T-helper 1 cell (primary cell): ENCODE measurements at regions not wholly inside any gene's neighbourhood (a gene's known extent, or its start where the extent isn't known, plus 50 kb on each side); places are given as distances from the start of the nearest gene placed in this dataset.
"Not testable (repeated sequence)": the region's sequence is repeated elsewhere in the genome, so short reads cannot be mapped to it uniquely, and the experiment has no call there.

ENCODE experiments used
- DNase-seq, 5 donors: peaks; one replicate each; pipeline ENCODE4 v3.0.0-alpha.2; 2012 to 2020

DNA sequence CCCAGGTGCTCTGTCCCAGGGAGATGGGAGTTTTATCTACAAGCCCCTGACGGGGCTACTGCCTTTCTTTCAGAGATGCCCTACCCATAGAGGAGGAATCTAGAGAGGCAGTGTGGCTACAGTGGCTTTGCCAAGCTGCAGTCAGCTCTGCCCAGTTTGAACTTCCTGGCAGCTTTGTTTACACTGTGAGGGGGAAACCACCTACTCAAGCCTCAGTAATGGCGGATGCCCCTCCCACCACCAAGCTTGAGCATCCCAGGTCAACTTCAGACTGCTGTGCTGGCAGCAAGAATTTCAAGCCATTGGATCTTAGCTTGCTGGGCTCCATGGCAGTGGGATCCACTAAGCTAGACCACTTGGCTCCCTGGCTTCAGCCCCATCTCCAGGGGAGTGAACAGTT is 53.1 kb upstream of the TMEM252 start:
- DNase-seq = not testable (repeated sequence)

DNA sequence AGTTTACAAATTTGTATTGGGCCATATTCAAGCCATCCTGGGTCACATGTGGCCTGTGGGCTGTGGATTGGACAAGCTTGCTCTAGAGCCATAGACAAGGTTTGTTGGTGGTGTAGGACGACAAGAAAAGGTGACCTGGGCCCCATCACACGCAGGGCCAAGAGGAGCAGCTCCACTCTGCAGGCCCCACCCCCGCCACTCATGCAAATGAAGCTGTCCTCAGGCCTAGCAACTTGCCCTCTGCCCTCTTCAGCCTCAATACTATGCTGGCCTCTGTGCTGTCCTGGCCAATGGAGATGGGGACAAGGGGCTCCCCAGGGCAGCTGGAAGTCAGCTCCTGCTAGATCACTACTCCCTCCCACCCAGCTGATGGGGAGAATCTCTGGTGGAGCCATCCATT is 55.2 kb upstream of the TMEM252 start:
- DNase-seq = no peak

DNA sequence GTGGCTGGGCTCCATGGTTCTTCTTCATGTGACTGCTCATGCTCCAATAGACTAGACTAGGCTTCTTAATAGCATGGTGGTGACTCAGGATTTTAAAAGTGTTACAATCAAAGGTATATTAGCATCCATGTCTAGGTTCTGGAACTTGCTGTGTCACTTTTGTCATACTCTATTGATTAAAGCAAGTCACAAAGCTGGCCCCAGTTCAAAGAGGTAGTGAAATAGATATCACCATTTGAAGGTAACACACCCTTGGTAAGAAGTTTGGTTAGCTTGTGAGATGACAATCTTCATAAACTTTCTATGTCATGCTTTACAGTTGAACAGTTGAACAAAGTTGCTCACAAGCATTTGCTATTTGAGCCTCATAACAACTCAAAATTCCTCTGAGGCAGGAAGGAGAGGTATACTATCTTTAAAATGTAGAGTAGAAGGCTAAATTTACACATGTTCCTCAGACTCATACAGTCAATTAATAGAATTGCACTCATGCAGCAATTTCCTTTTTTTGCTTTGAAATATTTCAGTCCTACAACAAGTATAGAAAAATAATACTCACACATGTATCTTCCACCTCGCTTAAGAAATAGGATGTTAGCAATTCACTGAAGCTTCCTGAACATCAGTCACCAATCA is 56.8 kb upstream of the TMEM252 start:
- DNase-seq = no peak

DNA sequence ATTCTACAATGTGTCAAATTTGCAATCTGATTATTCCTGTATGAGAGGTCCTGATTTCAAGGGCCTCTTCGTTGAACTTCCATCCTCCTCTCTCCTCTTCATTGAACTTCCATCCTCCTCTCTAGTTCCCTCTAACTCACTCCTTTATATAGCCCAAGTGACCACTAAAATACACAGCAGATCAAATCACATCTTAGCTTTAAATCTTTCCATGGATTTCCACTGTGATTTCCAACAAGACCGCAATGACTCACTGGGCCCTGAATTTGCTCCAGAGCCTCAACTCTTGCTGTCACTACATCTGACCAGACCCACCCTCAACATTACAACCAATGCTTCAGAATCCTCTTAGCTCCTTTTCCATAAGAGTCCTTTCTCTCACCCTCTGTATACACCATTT is 59.1 kb upstream of the TMEM252 start:
- no peak for DNase-seq

DNA sequence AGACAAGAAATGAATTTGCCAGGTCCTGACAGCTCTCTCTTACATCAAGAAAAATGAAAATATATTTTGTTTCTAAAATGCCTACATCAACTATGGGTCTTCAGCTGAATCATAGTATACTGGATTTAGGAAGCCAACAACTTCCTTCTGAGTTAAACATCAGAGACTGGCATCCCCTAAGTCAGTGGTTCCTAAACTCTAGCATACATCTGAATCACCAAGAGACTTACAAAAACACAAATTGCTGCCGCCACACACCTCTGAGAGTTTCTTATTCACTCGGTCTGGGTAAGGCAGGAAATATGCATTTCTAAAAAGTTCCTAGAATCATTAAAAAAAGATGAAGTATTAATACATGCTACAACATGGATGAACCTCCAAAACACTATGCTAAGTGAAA is 60.4 kb upstream of the TMEM252 start:
- DNase-seq = no peak

DNA sequence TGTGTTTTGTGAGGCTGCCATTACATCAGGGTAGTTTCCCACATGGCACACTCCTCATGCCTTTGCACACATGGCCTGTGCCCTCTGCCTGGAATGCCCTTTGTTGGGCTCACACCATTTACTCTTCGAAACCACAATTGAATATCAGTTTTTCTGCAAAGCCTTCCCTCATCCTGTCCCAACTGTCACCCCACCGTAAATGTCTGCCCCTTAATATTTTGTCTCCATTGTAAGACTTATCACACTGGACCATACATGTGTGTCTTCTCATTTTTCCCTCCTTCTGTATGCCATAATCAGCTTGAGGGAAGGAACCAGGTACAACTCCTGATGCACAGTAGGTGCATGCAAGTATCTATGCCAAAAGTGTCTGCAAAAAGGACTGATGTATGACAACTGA is 62.7 kb upstream of the TMEM252 start:
- no peak for DNase-seq

DNA sequence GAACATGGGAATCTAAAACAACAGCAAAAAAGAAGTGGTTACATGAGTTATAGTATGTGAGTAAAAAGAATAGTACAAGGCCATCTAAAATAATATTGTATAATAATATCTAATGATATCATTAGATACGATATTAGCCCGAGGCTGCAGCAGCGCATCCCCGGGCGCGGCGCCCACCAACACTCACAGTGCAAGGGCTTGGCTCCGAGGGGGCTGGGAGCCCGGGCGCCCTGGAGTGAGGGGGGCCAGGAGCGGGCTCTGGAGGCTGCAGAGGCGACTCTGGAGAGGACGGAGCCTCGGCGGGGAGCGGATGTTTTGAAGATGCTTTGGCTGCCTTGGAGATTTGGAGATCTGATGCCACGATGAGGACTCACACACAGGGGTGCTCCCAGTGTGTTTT is 68.1 kb upstream of the TMEM252 start:
- DNase-seq = no peak

DNA sequence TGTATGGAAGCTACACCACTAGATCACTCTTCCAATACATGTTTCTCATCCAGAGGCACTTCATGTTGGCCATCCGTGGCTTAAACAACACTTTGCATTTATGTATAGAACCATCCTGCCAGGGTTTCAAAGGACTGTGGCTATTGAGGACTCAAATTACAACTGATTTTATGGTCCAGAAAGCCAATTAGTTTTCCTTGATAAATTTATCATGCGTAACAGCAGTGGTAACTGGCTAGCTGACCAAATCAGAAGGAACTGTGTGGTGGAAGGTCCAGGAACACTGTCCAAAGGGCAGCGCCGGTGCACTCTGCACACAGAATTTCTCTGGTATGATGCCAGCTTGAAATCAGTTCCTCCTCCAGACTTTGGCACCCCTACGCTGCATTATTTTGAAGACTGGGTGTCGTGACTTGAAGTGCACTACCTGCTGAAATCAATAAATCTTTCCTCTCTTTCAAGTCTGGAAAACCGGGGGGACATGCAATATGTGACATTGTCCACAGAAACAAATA is 69.3 kb upstream of the TMEM252 start:
- no peak for DNase-seq

DNA sequence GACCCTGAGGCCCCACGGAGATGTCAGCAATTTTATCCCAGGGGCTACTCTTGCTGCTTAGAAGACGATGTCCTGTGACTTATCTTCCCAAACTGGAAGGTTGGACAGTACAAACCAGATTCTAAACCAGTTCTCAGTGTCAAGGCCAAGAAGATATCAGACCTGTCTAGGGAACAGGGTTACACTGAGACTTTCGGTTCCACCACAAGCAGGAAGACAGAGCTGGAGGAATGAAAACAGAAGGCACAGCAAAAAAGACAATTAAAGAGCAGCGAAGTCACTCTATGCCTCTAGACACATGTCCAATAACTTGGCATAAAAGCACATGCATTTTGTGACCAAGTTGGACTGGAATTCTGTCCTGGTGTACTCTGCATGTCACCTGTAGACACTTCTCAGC is 73.4 kb upstream of the TMEM252 start:
- no peak for DNase-seq

DNA sequence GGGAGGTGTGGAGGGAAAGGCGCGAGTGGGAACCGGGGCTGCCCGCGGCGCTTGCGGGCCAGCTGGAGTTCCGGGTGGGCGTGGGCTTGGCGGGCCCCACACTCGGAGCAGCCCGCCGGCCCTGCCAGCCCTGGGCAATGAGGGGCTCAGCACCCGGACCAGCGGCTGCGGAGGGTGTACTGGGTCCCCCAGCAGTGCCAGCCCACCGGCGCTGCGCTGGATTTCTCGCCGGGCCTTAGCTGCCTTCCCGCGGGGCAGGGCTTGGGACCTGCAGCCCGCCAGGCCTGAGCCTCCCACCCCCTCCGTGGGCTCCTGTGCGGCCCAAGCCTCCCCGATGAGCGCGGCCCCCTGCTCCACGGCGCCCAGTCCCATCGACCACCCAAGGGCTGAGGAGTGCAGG is 76.3 kb upstream of the TMEM252 start:
- not testable (repeated sequence) for DNase-seq

DNA sequence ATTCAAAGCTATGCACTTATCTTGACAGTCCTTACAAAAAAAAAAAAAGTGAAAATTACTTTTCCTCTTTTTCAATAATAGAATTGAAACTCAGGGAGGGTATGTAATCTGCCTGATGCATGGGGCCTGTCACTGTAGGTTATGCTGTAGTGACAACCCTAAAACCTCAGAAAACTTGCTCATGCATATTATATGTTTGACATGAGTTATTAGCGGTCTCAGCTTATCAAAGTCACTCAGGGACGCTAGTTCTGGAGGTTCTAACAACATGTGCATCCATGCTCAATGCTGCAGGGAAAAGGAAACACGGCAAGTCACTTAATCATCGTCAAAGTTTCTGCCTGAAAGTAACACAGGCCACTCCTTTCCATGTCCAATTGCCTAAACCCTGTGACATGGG is 78.4 kb upstream of the TMEM252 start:
- DNase-seq = no peak

DNA sequence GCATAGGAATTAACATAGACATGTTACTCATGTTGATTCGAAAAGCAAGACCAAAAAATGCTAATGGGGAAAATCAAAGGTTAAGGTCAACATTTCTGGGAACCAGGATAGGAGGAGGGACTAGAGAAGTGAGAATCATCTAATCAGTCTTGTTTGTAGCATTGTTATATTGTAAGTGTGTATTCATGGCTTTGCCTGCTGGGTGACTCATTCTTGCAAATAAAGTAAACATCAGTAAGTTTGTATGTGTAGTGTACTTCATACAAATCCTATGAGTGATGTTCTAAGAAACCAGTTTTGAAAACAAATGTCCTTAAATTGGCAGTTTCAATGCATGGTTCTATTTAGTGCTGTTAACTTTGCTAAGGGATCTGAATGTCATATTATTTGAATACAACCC is 79.0 kb upstream of the TMEM252 start:
- DNase-seq = no peak

DNA sequence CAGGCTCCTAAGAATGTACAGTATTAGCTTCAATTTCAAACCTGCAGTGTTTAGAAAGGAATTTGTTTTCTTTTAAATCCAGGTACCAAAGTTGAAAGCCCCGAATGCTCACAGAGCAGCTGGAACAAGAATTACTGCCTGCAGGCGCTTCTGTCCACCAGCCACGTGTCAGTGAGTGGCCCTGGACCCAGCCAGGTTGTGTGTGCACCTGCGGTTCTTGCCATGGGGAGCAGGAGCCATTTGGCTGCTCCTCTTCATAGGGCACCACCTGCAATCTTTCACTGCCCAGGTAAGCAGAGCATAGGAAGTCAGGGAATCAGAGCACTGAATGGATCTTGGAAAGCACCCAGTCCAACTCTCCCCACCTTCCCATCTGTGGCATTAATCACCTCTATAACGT is 79.5 kb upstream of the PIP5K1B start:
- no peak for DNase-seq

DNA sequence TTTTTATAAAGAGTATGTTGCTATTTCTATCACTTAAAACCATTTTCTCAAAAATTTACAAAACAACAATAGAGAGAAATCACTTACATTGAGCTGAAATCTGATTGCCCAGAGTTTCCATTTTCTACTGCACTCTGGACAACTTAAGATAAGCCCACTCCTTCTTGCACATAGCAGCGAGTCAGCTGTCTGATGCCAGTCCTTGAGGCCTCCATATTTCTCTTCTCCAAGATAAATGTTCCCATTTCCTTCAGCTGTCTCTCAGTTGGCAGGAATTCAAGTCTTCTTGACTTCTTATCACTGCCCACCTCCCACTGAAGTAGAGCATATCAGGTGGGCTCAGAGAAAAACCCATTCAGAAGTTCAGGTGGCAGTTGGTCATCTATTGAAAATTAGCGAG is 78.5 kb upstream of the PIP5K1B start:
- DNase-seq = no peak

DNA sequence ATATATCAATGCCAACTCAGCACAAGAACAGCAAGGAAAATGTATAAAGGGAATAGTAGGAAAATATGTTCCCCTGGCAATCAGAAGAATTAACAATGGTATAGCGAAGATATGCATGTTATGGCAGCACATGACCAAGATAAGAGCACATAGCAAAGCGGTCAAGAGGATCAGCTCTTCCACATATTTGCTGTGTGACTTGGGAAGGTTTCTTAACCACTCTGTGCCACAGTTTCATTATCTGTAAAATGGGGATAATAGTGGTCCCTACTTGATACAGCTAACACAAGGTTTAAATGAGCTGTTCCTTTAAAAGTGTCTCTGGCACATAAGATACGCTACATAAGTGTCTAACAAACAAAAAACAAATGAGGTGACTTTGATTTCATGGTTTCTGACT is 77.9 kb upstream of the PIP5K1B start:
- no peak for DNase-seq

DNA sequence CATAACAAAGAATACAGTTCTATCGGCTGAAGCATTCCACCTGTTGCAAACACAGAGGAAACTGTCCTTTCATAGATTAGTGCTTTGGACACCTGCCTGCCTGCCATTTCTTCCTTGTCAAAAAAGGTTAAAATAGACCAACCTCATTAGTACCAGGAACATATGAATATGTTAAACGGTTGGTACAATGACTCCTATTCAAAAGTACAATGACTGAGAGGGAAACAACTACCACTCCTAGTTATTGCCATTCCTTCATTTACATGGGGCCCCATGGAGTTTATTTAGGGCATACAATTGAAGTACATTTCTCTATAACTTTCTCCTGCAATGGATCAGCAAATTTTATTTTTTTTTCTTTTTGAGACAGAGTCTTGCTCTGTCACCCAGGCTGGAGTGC is 77.4 kb upstream of the PIP5K1B start:
- DNase-seq = no peak

DNA sequence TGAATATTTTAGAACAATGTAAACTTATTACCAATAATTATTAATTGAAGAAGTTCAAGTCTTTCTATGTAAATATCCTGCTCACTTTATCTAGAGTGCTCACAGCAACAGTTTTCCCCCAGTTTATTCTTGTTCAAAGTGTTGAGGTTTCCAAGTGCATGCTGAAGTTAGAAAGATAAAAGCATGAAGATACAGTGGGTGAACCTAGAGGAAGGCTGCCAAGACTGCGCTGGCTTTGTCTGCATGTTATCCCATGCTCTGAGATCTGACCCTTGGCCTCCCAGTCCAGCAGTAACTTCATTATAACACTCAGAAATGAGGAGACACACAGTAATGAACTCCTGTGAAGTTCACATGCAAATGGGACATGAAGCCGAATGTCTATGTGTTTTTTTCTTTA is 76.0 kb upstream of the PIP5K1B start:
- no peak for DNase-seq

DNA sequence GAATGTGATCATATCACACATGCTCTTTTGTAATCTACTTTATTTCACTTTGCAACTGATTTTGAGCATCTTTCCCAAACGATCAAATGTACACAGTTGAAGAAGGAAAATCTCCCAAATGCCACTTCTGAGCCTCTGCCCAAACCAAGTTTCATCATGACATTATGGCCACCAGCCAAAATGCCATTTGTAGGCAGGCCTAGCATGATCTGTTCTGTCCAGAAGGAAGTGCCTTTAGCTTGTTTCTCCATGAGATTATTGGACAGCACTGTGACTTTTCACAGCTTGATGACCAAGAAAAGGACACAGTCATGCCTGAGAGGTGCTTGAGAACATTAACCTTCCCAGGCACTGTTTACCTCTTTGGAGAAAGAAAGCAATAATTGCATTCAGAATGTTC is 73.2 kb upstream of the PIP5K1B start:
- no peak for DNase-seq

DNA sequence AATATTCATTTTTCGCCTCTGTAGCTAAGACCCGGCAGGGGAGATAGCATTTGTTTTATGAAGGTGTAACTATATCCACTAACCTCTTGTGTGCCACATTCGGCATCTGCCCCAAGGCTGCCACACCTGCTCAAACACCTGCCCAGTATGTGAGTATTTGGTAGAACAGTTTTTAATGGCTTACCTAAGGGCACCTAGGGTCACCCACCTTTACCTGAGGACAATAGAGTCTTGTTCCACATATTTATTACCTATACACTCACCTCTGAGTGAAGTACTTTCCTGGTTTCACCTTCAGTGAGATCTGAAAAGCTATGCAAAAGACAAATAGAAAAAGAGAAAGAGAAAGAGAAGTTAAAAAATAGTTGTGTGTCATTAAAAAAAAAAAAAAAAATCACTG is 68.0 kb upstream of the PIP5K1B start:
- DNase-seq = no peak

DNA sequence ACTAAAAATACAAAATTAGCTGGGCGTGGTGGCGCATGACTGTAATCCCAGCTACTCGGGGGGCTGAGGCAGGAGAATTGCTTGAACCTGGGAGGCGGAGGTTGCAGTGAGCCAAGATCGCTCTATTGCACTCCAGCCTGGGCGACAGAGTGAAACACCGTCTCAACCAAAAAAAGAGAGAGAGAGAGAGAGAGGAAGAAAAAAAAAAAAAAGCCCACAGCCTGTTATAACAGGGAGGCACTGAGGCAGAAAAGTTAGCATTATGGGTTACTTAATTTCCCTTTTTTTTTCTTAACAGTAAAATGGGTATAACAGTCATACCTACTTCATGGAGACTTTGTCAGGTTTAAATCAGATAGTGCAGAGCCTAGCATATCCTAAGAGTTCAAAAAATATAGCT is 65.8 kb upstream of the PIP5K1B start:
- DNase-seq = not testable (repeated sequence)

DNA sequence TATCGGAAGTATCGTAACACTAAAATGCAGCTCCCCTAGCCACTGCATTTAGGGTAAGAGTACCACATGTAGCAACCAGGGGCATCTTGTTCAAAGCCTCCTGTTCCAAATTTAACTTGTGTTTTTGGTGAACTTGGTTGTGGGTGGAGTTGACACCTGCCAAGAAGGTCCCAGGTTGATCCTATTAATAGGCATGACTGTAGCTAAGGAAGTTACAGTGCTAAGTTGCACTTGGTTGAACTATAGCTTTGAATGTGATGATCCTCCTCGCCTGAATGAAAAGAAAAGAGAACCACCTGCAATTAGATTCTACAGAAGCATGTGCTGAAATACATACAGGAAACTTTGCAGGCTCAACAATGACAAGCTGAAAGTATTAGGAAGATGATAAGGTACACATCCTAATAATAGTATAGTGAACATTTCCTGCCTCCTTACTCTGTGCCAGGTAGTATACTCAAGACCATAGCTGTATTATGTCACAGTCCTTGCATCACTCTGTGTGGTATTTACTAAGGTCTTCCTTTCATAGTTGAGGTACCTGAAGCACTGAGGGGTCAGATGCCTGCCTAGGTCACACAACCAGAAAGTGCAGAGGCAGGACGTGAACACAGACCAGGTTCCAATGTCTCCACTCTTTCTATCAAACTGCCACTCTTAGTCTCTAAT is 64.5 kb upstream of the PIP5K1B start:
- DNase-seq = no peak

DNA sequence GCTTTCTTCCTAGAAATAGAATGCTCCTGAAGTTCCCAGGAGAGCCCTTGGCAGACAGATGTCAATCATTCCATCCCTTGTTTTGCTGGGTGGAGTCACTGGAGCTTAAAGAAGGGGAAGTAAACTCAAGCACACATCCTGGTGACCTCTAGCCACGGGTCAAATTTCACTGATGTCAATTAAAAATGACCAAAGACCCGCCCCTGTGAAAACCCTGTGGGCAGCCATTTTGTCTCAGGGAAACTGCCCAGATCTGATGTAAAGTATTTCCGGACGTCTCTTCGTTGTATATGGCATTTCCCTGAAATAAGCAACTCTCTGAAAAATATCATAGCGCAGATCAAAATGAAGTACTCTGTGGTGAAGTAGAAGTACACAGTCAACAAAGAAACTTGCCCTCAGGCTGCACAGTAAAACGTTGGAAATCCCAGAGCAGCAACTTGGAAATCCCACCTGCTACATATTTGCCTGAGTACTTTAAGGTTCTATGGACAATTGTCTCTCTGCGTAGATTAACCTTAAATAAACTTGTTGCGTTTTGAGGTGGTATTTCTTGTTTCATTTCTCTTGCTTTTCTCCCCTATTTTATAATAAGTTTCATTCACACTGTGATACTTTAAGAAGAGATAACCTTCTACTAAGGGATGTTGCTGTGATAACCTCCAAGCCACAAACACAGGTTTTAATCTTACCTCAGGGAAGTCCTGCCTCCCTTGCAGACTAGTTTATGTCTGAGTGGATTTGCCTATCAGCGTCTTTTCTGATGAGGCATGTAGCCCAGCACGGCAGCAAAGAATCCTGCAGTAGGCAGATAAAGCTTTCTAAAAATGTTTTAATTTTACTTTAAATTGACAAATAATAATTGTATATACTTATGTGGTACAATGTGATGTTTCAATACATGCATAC is 60.9 kb upstream of the PIP5K1B start:
- no peak for DNase-seq

DNA sequence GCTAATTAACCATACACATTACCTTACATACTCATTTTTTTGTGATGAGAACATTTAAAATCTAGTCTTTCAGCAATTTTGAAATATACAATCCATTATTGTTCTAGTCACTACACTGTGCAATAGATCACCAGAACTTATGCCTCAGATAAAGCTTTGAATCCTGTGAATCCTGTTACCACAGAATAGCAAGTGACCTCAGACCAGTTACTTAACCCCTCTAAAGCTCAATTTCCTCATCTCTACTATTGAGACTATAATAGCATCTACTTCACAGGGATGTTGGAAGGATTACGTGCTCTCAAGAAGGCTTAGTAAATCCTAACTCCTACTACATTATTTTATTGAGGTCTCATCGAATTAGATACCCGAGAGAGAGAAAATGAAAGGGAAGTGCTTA is 60.2 kb upstream of the PIP5K1B start:
- DNase-seq = no peak

DNA sequence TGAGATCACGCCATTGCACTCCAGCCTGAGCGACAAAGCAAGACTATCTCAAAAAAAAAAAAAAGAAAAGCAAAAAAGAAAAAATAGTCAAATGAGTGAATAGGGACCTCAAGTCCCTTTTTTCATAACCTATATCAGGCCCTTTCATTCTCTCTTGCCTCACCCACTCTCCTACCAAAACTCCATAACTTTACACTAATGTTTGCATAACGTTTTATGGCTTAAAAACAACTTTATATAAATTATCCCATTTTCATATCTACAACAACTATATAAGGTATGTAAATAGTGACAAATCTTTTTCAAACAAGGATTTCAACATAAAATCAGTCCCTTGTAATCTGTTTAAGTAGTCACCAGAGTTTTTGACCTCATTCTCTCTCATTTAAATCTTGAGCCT is 56.9 kb upstream of the PIP5K1B start:
- DNase-seq = no peak
